Dermis microvascular lymphatic vessel endothelial cell (primary cell): ENCODE measurements at regions not wholly inside any gene's neighbourhood (a gene's known extent, or its start where the extent isn't known, plus 50 kb on each side); places are given as distances from the start of the nearest gene placed in this dataset.

Experiments used
- DNase-seq, 2 donors: peaks; one replicate each; pipeline versions ENCODE4 v3.0.0 to v3.0.0-alpha.2; 2010; ENCODE audit warnings: low read depth in 2 of 2

GRCh38 chr3:102106416-102107097 is 257.2 kb downstream of the NFKBIZ start:
- DNase-seq = peak; percentile 11 to 79

DNA sequence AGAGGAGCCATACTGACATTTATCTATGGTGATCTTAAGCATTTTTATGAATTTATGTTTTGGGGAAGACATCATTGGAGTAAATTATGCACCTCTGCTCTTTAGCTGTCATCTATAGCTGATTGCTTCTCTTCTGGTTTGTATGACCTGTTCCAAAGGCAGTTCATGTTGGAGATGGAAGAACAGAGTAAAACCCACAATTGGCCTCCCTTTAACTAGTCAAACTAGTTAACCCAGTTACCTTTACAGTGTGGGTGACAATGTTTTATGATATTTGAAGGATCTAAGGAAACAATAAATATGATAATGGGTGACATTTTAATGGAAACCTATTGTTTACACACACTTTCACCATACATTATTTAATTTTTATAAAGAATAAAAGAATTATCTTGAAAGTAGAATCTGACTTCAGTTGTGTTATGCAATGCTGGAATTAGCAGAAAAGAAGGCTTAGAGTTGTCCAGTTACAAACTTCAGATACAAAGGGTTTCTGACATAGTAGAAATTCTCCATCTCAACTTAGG is 263.5 kb downstream of the NFKBIZ start:
- DNase-seq = no peak

- no peak for DNase-seq
Measured at GRCh38 chr3:102113421-102114041, 264.2 kb downstream of the NFKBIZ start.

DNA sequence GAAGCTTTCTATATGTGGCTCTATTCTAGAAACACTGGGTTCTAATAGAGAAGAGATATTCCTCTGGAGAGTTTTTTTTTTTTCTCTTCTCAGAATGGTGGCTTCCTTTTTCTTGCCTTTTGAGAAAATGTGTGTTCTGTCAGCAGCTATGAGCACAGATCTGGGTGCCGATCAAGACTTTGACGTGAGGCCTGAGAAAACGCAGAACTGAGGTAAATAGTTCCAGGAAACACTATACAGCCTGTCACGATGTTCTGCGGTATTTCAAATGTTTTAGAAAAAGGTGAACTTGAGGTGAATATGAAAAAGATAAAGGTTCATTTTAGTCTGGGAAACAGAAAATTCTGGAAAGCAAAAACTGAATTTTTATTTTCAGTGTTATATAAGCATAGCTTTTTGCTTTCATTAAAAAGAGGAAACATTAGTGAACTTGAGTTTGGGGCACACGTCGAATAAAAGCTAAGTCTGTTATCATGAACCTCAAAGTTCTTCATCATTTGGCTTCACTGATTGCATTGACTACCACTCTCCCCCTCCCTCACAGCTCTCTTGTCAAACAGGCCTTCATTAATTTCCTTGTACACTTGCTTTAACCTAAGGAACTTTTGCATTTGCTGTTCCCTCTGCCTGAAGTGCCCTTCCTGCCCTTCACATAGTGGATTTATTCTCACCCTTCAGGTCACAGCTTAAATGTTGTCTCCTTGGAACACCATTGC is 265.1 kb downstream of the NFKBIZ start:
- no peak for DNase-seq

GRCh38 chr3:102122527-102122926 is 273.2 kb downstream of the NFKBIZ start:
- no peak for DNase-seq

DNA sequence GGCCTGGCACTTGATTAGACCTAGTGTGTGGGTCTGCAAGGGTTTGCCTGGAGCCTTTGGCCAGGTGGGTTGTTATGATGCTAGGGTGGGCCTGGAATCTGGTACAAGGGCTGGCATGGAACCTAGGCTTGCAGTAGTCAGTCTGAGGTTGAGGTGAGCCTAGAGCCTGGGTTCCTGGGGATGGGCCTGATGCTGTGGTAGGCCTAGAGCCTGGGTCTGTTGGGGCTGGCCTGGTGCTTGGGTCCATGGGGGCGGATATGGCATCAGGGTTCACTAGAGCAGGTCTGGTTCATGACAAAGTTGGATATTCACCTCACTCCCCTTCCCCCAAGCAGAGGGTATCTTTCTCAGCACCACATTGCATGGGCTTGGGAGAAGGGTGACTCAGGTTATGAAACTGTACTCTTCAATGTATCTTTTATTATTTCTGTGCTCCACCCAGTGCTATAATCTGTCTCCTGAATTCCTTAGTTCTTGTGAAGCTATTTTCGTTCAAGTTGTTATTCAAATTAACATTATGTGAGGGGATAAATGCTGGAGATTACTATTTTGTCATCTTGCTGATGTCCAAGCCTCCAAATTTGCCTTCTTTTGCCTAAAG is 274.4 kb downstream of the NFKBIZ start:
- DNase-seq = no peak

DNA sequence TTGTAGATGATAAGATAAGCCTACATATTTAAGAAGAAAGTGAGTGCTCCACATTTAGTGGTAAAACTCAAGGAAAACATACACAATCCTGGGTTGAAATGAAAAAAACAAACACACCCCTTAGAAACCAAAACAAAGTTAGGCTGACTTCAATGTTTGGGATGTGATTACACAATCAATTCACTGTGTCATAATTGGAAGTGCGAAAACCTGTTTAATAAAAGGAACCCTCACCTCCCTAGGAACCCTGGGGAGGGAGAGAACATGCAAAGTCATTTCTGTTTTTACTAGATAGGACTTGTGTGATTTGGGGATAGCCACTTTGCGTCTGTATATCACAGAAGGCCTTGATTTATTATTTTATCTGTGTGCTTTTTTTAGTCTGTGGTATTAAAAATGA is 275.0 kb downstream of the NFKBIZ start:
- DNase-seq = peak in 1 of 2 donors; percentile 17

GRCh38 chr3:102124704-102125103 is 275.4 kb downstream of the NFKBIZ start:
- no peak for DNase-seq

DNA sequence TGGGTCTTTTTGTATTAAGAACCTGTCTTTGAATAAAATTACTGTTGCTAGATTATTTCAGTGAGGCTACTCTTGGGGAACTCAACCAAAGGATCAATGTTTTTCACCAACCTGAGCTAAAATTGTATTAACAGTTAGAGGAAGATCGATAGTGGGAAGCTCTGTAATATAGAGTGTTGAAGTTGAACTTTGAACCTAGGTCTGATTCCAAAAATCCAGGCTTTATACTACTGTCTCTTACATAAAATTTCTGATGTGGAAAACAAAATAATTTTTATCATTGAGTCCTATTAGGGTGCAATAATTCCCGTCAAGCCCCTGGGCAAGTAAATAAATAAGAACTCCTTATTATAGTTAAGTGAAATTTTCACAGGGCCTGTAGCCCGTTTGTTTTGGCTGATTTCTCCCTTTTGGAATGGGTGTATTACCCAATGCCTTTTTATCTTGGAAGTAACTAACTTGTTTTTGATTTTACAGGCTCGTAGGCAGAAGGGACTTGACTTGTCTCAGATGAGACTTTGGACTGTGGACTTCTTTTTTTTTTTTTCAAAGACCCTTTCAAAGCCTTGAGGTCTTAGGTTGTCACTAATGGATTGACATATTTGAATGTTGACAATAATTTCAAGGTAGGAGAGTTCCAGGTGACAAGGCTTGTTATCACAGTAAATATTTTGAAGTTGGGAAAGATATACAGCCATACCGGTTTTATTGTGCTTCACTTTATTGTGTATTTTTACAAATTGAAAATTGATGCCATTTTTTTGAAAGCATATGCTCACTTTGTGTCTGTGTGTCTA is 276.1 kb downstream of the NFKBIZ start:
- no peak for DNase-seq

DNA sequence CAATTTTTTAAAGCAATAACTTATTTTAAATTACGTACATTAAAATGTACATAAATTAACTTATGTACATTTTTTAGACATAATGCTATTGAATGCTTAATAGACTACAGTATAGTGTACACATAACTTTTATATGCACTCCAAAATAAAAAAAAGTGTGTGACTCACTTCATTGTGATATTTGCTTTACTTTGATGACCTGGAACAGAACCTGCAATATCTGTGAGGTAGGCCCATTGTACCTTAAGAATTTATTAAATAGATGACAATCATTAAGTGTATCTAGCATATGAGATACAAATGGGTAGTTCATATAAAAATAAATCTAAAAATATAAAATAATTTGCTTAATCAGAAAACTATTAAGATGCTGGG is 276.7 kb downstream of the NFKBIZ start:
- DNase-seq = peak in 1 of 2 donors; percentile 21

DNA sequence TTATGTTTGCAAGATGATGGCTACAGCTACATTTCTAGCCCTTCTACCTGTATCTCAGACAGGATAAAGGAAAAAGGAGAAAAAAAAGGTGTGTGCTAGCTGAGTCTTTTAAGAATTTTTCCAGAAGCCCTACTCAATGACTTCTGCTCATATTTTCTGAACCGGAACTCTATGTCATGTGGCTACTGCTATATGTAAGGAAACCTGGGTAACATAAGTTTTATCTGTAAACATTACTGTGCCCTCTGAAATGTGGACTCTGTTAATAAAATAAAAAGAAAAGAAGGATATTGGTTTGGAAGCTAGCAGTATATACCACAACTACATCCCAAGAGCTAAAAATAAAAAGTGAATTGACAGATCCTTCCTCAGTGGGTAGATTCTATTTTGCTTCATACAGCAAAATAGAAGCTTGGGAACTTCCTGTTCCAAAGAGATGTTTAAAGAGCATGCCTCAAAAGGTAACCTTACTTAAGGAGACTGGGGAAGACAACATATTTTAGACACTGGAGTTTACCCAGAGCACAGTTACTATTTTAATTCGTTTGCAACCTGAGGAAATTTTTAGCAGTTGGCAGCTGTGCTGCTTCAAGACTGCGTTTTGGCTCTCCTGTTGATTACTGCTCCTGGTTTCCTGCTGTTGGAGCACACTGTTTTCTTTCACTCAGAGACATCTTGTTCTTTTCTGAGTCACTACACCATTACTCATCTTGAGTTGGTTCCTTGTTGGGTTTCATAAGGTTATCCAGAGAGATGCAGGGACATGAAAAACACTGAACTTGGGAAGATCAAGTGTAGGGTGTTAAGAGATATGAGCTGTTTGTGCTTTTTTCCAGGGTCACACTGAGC is 280.7 kb downstream of the NFKBIZ start:
- DNase-seq = peak in 1 of 2 donors; percentile 91

GRCh38 chr3:102132370-102132769 is 283.1 kb downstream of the NFKBIZ start:
- DNase-seq = no peak

- DNase-seq = no peak
Measured at GRCh38 chr3:102133376-102133775, 284.1 kb downstream of the NFKBIZ start.

- no peak for DNase-seq
Measured at GRCh38 chr3:102135316-102135715, 286.0 kb downstream of the NFKBIZ start.

- DNase-seq = no peak
Measured at GRCh38 chr3:102136183-102136582, 286.9 kb downstream of the NFKBIZ start.

DNA sequence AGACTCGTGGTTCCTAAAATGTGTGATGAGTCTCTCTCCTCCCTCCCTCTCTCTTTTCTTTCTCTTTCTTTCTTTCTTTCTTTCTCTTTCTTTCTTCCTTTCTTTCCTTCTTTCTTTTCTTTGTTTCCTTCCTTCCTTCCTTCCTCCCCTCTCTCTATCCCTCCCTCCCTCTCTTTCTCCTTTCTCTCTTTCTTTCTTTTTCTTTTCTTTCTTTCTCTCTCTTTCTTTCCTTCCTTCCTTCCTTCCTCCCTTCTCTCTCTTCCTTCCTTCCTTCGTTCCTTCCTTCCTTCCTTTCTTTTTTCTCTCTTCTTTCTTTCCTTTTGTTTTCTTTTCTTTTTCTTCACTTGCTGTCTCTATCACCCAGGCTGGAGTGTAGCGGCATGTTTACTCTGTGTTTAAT is 290.8 kb downstream of the NFKBIZ start:
- no peak for DNase-seq

- DNase-seq = peak in 1 of 2 donors; percentile 75
Measured at GRCh38 chr3:102141096-102141927, 292.0 kb downstream of the NFKBIZ start.

DNA sequence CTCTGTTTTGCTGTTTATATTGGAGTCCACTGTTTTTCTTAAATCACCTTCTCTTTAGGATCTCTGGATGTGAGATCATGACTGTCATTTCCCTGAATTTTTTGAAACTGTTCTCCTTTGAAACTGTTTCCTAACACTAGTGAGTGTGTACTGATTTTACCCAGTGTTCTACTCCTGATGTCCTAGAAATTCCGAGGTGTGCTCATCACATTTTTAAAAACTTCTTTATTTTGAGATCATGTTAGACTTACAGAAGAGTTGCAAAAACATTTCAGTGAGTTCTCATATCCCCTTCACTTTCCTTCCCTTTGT is 292.6 kb downstream of the NFKBIZ start:
- no peak for DNase-seq

GRCh38 chr3:102142379-102143060 is 292.3 kb upstream of the ZPLD1 start:
- DNase-seq = peak in 1 of 2 donors; percentile 44
